K562 (cell line): ENCODE measurements at regions not wholly inside any gene's neighbourhood (a gene's known extent, or its start where the extent isn't known, plus 50 kb on each side); places are given as distances from the start of the nearest gene placed in this dataset.

Source experiments
- ATAC-seq: fragments of 200-7000 bp; cut with Tn5 transposase; 3 replicates; pipeline ENCODE4 v1.9.1; 2020; ENCODE audit warnings: moderate library complexity
- BruUV-seq: library from RNA; stranded (reverse); fragments of 400-500 nt; replicated peaks from 2 replicates; lab custom pipeline; 2021; lab: Mats Ljungman, UMichigan
- CTCF ChIA-PET: fragments of 300-600 bp; formaldehyde crosslinking; extraction: SDS; loops from one replicate; lab custom pipeline; 2021; ENCODE audit warnings: low intra/inter-chr PET ratio; lab: Yijun Ruan, JAX
- POLR2A ChIA-PET: fragments of 300-600, 350-650 bp; sonication (Branson Sonifier 250); formaldehyde crosslinking; extraction: SDS; loops from one replicate; lab custom pipeline; 2021; ENCODE audit warnings: antibody characterized with exemption, inconsistent platforms; lab: Yijun Ruan, JAX
- DNase-seq, 4 experiments: peaks; one replicate each; pipeline versions ENCODE4 v3.0.0 to v3.0.0-alpha.2; 2011 to 2018; ENCODE audit warnings: low spot score in 3 of 4, mixed read lengths in 3 of 4; ENCODE audit errors: extremely low read depth in 1 of 4
- FAIRE-seq: peaks from 2 replicates; lab custom pipeline; 2011; peaks lifted over from hg19 to GRCh38; lab: Jason Lieb, UNC
- H2AFZ ChIP-seq: 2 replicates; pipeline ENCODE4 v1.6.0; 2011; ENCODE audit warnings: low read depth, low read length, control low read depth, inconsistent platforms
- H3K27ac ChIP-seq: fragments of 200-600 bp; 3 replicates; pipeline ENCODE4 v1.8.0; 2011; ENCODE audit warnings: low read depth, mild to moderate bottlenecking, control low read depth, inconsistent platforms, low read length, moderate library complexity, mixed read lengths; ENCODE audit errors: extremely low read depth
- H3K27me3 ChIP-seq, 2 experiments: fragments of 300-600 bp in 1 of 2; 2 replicates in 1 of 2; 3 replicates in 1 of 2; pipeline versions ENCODE4 v1.6.0 to v1.8.0; 2011; ENCODE audit warnings: inconsistent platforms in 2 of 2, low read length in 2 of 2, mild to moderate bottlenecking in 1 of 2, mixed read lengths in 1 of 2, moderate library complexity in 1 of 2; ENCODE audit not compliant: control insufficient read depth in 2 of 2, insufficient read depth in 2 of 2
- H3K36me3 ChIP-seq: fragments of 300-600 bp; 3 replicates; pipeline ENCODE4 v1.8.0; 2011; ENCODE audit warnings: mild to moderate bottlenecking, low read length, inconsistent platforms; ENCODE audit not compliant: control insufficient read depth, insufficient read depth
- H3K4me1 ChIP-seq, 2 experiments: fragments of 200-600 bp in 1 of 2; replicated peaks in 1 of 2; 2 replicates in 1 of 2; 3 replicates in 1 of 2; pipeline versions ENCODE4 v1.5.1 to v1.8.0; 2011; ENCODE audit warnings: inconsistent platforms in 2 of 2, low read length in 2 of 2, mild to moderate bottlenecking in 1 of 2, mixed read lengths in 1 of 2, moderate library complexity in 1 of 2; ENCODE audit not compliant: control insufficient read depth in 2 of 2, insufficient read depth in 2 of 2
- H3K4me2 ChIP-seq: 2 replicates; pipeline ENCODE4 v1.6.1; 2011; ENCODE audit warnings: low read length, control low read depth, inconsistent platforms, mixed read lengths; ENCODE audit not compliant: insufficient read depth
- H3K4me3 ChIP-seq: fragments of 200-600 bp; sonication (generic), shearing (Covaris generic); 2 replicates; pipeline ENCODE4 v1.5.1; 2016; ENCODE audit warnings: control low read depth, inconsistent platforms
- H3K79me2 ChIP-seq: fragments of 200-600 bp; 3 replicates; pipeline ENCODE4 v1.8.0; 2011; ENCODE audit warnings: low read length, inconsistent platforms; ENCODE audit not compliant: control insufficient read depth, insufficient read depth
- H3K9ac ChIP-seq, 2 experiments: 2 replicates each; pipeline versions ENCODE4 v1.6.0 to v1.6.1; 2011; ENCODE audit warnings: low read depth in 2 of 2, low read length in 2 of 2, control low read depth in 1 of 2, inconsistent platforms in 1 of 2, mild to moderate bottlenecking in 1 of 2, mixed read lengths in 1 of 2; ENCODE audit not compliant: insufficient read depth in 1 of 2
- H3K9me1 ChIP-seq: one replicate; pipeline ENCODE4 v1.6.0; 2011; ENCODE audit warnings: inconsistent platforms, mild to moderate bottlenecking, low read length, moderate library complexity; ENCODE audit not compliant: control insufficient read depth, insufficient read depth
- H3K9me3 ChIP-seq: replicated peaks from 2 replicates; pipeline ENCODE4 v1.5.1; 2011; ENCODE audit warnings: low read depth, low read length, inconsistent platforms; ENCODE audit not compliant: control insufficient read depth, insufficient read depth
- H4K20me1 ChIP-seq: replicated peaks from 2 replicates; pipeline ENCODE4 v1.6.1; 2011; ENCODE audit warnings: low read length, inconsistent platforms, mixed read lengths; ENCODE audit not compliant: control insufficient read depth, insufficient read depth
- NFIC ChIP-seq: fragments of 450-650 bp; IDR thresholded peaks from 2 replicates; pipeline ENCODE4 v1.6.1; 2017; ENCODE audit warnings: mild to moderate bottlenecking, inconsistent platforms
- PTTG1 ChIP-seq: fragments of 450-650 bp; IDR thresholded peaks from 2 replicates; pipeline ENCODE4 v1.6.1; 2016; ENCODE audit warnings: low read depth, mild to moderate bottlenecking, missing genetic modification characterization, missing compliant biosample characterization
- SMAD4 ChIP-seq: fragments of 250-450 bp; sonication (Bioruptor Pico); conservative IDR thresholded peaks from 2 replicates; pipeline ENCODE4 v1.8.0; 2021; ENCODE audit warnings: inconsistent platforms, mild to moderate bottlenecking, moderate library complexity
- SNRNP70 ChIP-seq: fragments of 200-400 bp; formaldehyde crosslinking; optimal IDR thresholded peaks from 2 replicates; pipeline ENCODE3; 2017; ENCODE audit warnings: low read depth, low read length
- ZFP30 ChIP-seq: fragments of 250-450 bp; sonication (Bioruptor Pico); IDR thresholded peaks from 2 replicates; pipeline ENCODE4 v1.8.0; 2022; ENCODE audit warnings: moderate library complexity, mild to moderate bottlenecking, inconsistent platforms, borderline replicate concordance
- ZMIZ1 ChIP-seq, 2 experiments: fragments of 150-350 bp in 1 of 2; IDR thresholded peaks; 2 replicates each; pipeline ENCODE4 v1.6.1; 2012 to 2016; ENCODE audit warnings: low read depth in 2 of 2, low read length in 2 of 2, mild to moderate bottlenecking in 1 of 2, moderate library complexity in 1 of 2
- WGBS: fragments of 100-300 bp; shearing (Covaris generic); methylation state at CpG from one replicate; pipeline ENCODE4 v1.1.6; 2016; ENCODE audit warnings: low coverage, mixed read lengths; ENCODE audit not compliant: insufficient coverage; ENCODE audit errors: missing lambda C conversion rate; 5-methylcytosine and 5-hydroxymethylcytosine counted together
- in situ Hi-C: fragments of 300-500 bp; cut with MboI; formaldehyde crosslinking; loops from 4 replicates; pipeline ENCODE4 v1.15.0; 2018; ENCODE audit warnings: inconsistent platforms, mixed read lengths
- intact Hi-C: fragments of 100-400 bp; cut with micrococcal nuclease; formaldehyde crosslinking; loops from 2 replicates; pipeline ENCODE4 v1.14.2; 2022
- TF ChIP-seq, protein P1 (sequence below): fragments of 250-450 bp; sonication (Bioruptor Pico); IDR thresholded peaks from 2 replicates; pipeline ENCODE4 v1.4.0; 2020; ENCODE audit warnings: mild to moderate bottlenecking, moderate library complexity
- TF ChIP-seq, protein P2 (sequence below): fragments of 450-650 bp; formaldehyde crosslinking; IDR thresholded peaks from 2 replicates; pipeline ENCODE4 v1.4.0; 2022; ENCODE audit warnings: missing genetic modification characterization
- TF ChIP-seq, protein P3 (sequence below): fragments of 450-650 bp; formaldehyde crosslinking; IDR thresholded peaks from 2 replicates; pipeline ENCODE4 v1.4.0; 2022; ENCODE audit warnings: missing genetic modification characterization

DNA sequence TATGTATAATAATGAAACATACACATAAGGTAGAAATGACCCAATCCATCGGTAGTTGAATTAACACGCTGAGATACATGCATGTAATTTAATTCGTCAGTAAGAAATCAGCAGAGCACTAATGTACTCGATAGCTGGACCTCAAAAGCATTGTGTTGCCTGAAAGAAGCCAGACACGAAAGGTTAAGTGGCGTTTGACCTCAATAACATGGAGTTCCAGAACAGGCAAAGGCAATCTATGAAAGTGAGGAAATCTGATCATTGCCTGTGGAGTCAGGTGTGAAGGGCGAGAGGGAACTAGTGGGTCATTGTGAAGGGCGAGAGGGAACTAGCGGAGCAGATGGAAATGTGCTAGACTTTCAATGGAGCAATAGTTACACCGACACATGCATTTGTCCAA, 970.4 kb upstream of the TMEM132C start:
- BruUV-seq, result no TSS peak
- ChIA-PET CTCF (interaction anchor here (0.9 kb wide), 1 partner anchor 16 kb away, joined by 4 read pairs; no protein-coding TSS in a partner anchor), POLR2A (no interaction called here)
- 2% methylated on average over 10 of the region's 10 CpGs for WGBS
- Histone ChIP-seq H3K36me3 (no peaks in the 10 kb centered on the region), H3K9ac (no peak overlapping the region), H3K27me3 (peaks cover 2 to 3% of the 10 kb centered on the region in 2 experiments; a peak in 3 of 5 replicates), H3K27ac (no peak overlapping the region), H3K9me3 (0 out of 2 replicates have a peak, but pooled peaks cover 3% of the 10 kb centered on the region), H3K79me2 (no peaks in the 10 kb centered on the region), H4K20me1 (no peaks in the 10 kb centered on the region; the same call in 1 of the 2 replicates), H3K9me1 (no peaks in the 10 kb centered on the region), H3K4me1 (peaks cover 3 to 12% of the 10 kb centered on the region in 2 experiments; a peak in 3 of 5 replicates), H2AFZ (no peak overlapping the region), H3K4me2 (no peak overlapping the region), H3K4me3 (no peak overlapping the region)
- DNase-seq (no peak), FAIRE-seq (no peak), ATAC-seq (no peak)
- intact Hi-C loops, result loop anchor here (5.0 kb wide), 1 partner anchor 61 kb away; no protein-coding TSS in a partner anchor
- in situ Hi-C loops, result loop anchor here (10.0 kb wide), 1 partner anchor 502 kb away; no protein-coding TSS in a partner anchor
- TF ChIP-seq, protein P1, sequence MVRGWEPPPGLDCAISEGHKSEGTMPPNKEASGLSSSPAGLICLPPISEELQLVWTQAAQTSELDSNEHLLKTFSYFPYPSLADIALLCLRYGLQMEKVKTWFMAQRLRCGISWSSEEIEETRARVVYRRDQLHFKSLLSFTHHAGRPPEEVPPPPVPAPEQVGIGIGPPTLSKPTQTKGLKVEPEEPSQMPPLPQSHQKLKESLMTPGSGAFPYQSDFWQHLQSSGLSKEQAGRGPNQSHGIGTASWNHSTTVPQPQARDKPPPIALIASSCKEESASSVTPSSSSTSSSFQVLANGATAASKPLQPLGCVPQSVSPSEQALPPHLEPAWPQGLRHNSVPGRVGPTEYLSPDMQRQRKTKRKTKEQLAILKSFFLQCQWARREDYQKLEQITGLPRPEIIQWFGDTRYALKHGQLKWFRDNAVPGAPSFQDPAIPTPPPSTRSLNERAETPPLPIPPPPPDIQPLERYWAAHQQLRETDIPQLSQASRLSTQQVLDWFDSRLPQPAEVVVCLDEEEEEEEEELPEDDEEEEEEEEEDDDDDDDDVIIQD (CRISPR knock-in tag), result no peak
- no peak for TF ChIP-seq NFIC
- TF ChIP-seq SNRNP70, result no peak
- TF ChIP-seq, protein P2, sequence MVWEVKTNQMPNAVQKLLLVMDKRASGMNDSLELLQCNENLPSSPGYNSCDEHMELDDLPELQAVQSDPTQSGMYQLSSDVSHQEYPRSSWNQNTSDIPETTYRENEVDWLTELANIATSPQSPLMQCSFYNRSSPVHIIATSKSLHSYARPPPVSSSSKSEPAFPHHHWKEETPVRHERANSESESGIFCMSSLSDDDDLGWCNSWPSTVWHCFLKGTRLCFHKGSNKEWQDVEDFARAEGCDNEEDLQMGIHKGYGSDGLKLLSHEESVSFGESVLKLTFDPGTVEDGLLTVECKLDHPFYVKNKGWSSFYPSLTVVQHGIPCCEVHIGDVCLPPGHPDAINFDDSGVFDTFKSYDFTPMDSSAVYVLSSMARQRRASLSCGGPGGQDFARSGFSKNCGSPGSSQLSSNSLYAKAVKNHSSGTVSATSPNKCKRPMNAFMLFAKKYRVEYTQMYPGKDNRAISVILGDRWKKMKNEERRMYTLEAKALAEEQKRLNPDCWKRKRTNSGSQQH, result no peak
- no peak for TF ChIP-seq PTTG1 (tag)
- no peak for TF ChIP-seq SMAD4 (CRISPR knock-in tag)
- no peak for TF ChIP-seq ZMIZ1 (IDR thresholded peaks at IDR 0.05; ENCODE audit: low read depth in 2 of 2, low read length in 2 of 2)
- TF ChIP-seq, protein P3, sequence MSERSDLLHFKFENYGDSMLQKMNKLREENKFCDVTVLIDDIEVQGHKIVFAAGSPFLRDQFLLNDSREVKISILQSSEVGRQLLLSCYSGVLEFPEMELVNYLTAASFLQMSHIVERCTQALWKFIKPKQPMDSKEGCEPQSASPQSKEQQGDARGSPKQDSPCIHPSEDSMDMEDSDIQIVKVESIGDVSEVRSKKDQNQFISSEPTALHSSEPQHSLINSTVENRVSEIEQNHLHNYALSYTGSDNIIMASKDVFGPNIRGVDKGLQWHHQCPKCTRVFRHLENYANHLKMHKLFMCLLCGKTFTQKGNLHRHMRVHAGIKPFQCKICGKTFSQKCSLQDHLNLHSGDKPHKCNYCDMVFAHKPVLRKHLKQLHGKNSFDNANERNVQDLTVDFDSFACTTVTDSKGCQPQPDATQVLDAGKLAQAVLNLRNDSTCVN (CRISPR knock-in tag), result no peak
- TF ChIP-seq ZFP30 (CRISPR knock-in tag), result no peak
